ENCODE measurements at regions not wholly inside any gene's neighbourhood (a gene's known extent, or its start where the extent isn't known, plus 50 kb on each side); places are given as distances from the start of the nearest gene placed in this dataset.

GRCh38 chr2:53268086-53268485, 499.5 kb upstream of the CHAC2 start:
- peak; percentile 11 for DNase-seq (ENCODE audit: unreplicated experiment)
- POLR2A ChIA-PET, result no interaction called here
- BruUV-seq (replicated peaks), result no TSS peak
- no peak overlapping the region for H3K27ac Mint-ChIP-seq (ENCODE audit: low read depth, unreplicated experiment)
- no peaks in the 10 kb centered on the region for H3K27me3 Mint-ChIP-seq (ENCODE audit: insufficient read depth, unreplicated experiment)
- H3K9me3 Mint-ChIP-seq (ENCODE audit: unreplicated experiment), result no peaks in the 10 kb centered on the region
- H3K4me3 Mint-ChIP-seq (ENCODE audit: unreplicated experiment), result no peak overlapping the region
- CTCF ChIA-PET, result interaction anchor here (0.6 to 1.1 kb wide), 2 partner anchors 48 to 297 kb away, joined by 3 read pairs; no protein-coding TSS in a partner anchor
- H3K36me3 Mint-ChIP-seq (ENCODE audit: insufficient read depth, unreplicated experiment), result no peaks in the 10 kb centered on the region
- H3K4me1 Mint-ChIP-seq (ENCODE audit: insufficient read depth, unreplicated experiment), result no peaks in the 10 kb centered on the region
- TF ChIP-seq CTCF (IDR thresholded peaks at IDR 0.05; ENCODE audit: unreplicated experiment), result no peak
- intact Hi-C loops (cut with micrococcal nuclease), result no loop called here

- BruUV-seq (replicated peaks), result no TSS peak
- CTCF ChIA-PET, result interaction anchor here (1.2 kb wide), 1 partner anchor 450 kb away, joined by 4 read pairs; no protein-coding TSS in a partner anchor
- Mint-ChIP-seq H3K27me3 (ENCODE audit: insufficient read depth, unreplicated experiment) (no peaks in the 10 kb centered on the region), H3K4me3 (ENCODE audit: unreplicated experiment) (no peak overlapping the region), H3K9me3 (ENCODE audit: unreplicated experiment) (no peaks in the 10 kb centered on the region), H3K27ac (ENCODE audit: low read depth, unreplicated experiment) (no peak overlapping the region), H3K36me3 (ENCODE audit: insufficient read depth, unreplicated experiment) (no peaks in the 10 kb centered on the region), H3K4me1 (ENCODE audit: insufficient read depth, unreplicated experiment) (no peaks in the 10 kb centered on the region)
- POLR2A ChIA-PET, result no interaction called here
- no peak for DNase-seq (ENCODE audit: unreplicated experiment)
- no peak for TF ChIP-seq CTCF (IDR thresholded peaks at IDR 0.05; ENCODE audit: unreplicated experiment)
- intact Hi-C loops (cut with micrococcal nuclease), result no loop called here
These were observed 501.9 kb upstream of the CHAC2 start for GRCh38 chr2:53265544-53266299.

GRCh38 chr2:53260568-53260967, 507.0 kb upstream of the CHAC2 start:
- BruUV-seq (replicated peaks), result no TSS peak
- Mint-ChIP-seq H3K27me3 (ENCODE audit: insufficient read depth, unreplicated experiment) (no peaks in the 10 kb centered on the region), H3K27ac (ENCODE audit: low read depth, unreplicated experiment) (no peak overlapping the region), H3K4me3 (ENCODE audit: unreplicated experiment) (no peak overlapping the region), H3K9me3 (ENCODE audit: unreplicated experiment) (no peaks in the 10 kb centered on the region), H3K4me1 (ENCODE audit: insufficient read depth, unreplicated experiment) (no peaks in the 10 kb centered on the region), H3K36me3 (ENCODE audit: insufficient read depth, unreplicated experiment) (no peaks in the 10 kb centered on the region)
- ChIA-PET CTCF (interaction anchor here (0.5 kb wide), 1 partner anchor 12 kb away, joined by 3 read pairs; no protein-coding TSS in a partner anchor), POLR2A (no interaction called here)
- intact Hi-C loops (cut with micrococcal nuclease), result no loop called here
- TF ChIP-seq CTCF (IDR thresholded peaks at IDR 0.05; ENCODE audit: unreplicated experiment), result no peak
- DNase-seq (ENCODE audit: unreplicated experiment), result no peak

- CTCF ChIA-PET, result no interaction called here
- POLR2A ChIA-PET, result no interaction called here
These were observed 508.1 kb upstream of the CHAC2 start for GRCh38 chr2:53259395-53260009.

More at GRCh38 chr2:53259395-53260009, 508.1 kb upstream of the CHAC2 start:
- Mint-ChIP-seq H3K9me3 (ENCODE audit: unreplicated experiment) (no peaks in the 10 kb centered on the region), H3K4me3 (ENCODE audit: unreplicated experiment) (no peak overlapping the region), H3K27ac (ENCODE audit: low read depth, unreplicated experiment) (no peak overlapping the region), H3K4me1 (ENCODE audit: insufficient read depth, unreplicated experiment) (no peaks in the 10 kb centered on the region), H3K27me3 (ENCODE audit: insufficient read depth, unreplicated experiment) (no peaks in the 10 kb centered on the region), H3K36me3 (ENCODE audit: insufficient read depth, unreplicated experiment) (no peaks in the 10 kb centered on the region)
- no peak for DNase-seq (ENCODE audit: unreplicated experiment)
- intact Hi-C loops (cut with micrococcal nuclease), result no loop called here
- no peak for TF ChIP-seq CTCF (IDR thresholded peaks at IDR 0.05; ENCODE audit: unreplicated experiment)
- BruUV-seq (replicated peaks), result no TSS peak
